ENCODE measurements at regions not wholly inside any gene's neighbourhood (a gene's known extent, or its start where the extent isn't known, plus 50 kb on each side); places are given as distances from the start of the nearest gene placed in this dataset.
"Not testable (repeated sequence)": the region's sequence is repeated elsewhere in the genome, so short reads cannot be mapped to it uniquely, and the experiment has no call there.

DNA sequence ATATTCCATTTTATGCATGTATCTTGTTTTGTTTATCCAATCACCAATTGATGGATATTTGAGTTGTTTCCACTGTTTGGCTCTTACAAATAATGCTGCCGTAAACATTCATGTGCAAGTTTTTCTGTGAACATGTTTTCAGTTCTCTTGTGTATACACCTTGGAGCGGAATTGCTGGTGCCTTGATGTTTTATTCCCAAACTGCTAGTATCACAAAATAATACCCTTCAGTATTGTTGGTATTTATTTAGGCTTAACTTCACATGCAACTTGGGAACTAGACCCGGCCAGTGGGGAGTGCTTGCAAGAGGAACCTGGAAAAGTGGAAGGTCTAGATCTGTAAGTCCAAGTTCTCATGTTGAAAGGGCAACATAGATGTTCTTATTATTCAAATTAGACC, 115.9 kb downstream of the CRYAA start:
- Mint-ChIP-seq H3K9me3 (ENCODE audit: unreplicated experiment) (no peaks in the 10 kb centered on the region), H3K36me3 (ENCODE audit: insufficient read depth, unreplicated experiment) (peaks cover 6% of the 10 kb centered on the region), H3K27me3 (ENCODE audit: insufficient read depth, unreplicated experiment) (no peaks in the 10 kb centered on the region), H3K4me1 (ENCODE audit: insufficient read depth, unreplicated experiment) (peaks cover 5% of the 10 kb centered on the region), H3K4me3 (ENCODE audit: unreplicated experiment) (no peak overlapping the region), H3K27ac (ENCODE audit: low read depth, unreplicated experiment) (no peak overlapping the region)
- intact Hi-C loops (cut with micrococcal nuclease): no loop called here
- TF ChIP-seq, protein P1, sequence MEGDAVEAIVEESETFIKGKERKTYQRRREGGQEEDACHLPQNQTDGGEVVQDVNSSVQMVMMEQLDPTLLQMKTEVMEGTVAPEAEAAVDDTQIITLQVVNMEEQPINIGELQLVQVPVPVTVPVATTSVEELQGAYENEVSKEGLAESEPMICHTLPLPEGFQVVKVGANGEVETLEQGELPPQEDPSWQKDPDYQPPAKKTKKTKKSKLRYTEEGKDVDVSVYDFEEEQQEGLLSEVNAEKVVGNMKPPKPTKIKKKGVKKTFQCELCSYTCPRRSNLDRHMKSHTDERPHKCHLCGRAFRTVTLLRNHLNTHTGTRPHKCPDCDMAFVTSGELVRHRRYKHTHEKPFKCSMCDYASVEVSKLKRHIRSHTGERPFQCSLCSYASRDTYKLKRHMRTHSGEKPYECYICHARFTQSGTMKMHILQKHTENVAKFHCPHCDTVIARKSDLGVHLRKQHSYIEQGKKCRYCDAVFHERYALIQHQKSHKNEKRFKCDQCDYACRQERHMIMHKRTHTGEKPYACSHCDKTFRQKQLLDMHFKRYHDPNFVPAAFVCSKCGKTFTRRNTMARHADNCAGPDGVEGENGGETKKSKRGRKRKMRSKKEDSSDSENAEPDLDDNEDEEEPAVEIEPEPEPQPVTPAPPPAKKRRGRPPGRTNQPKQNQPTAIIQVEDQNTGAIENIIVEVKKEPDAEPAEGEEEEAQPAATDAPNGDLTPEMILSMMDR (IDR thresholded peaks at IDR 0.05; ENCODE audit: unreplicated experiment): no peak
- DNase-seq (ENCODE audit: unreplicated experiment): no peak
- no TSS peak for BruUV-seq (replicated peaks)
- CTCF ChIA-PET: no interaction called here
- POLR2A ChIA-PET: no interaction called here

DNA sequence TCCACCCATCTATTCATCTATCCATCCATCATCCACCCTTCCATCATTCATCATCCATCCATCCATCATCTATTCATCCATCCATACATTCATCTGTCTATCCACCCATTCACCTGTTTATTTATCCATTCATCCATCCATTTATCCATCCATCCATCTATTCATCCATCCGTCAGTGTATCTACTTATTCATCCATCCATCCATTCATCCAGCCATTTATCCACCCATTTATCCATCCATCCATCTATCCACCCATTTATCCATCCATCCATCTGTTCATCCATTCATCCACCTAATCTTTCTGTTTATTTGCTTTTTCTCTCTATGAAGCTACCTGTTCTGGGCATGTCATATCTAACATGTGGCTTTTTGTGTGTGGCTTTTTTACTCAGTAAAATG, 115.4 kb downstream of the CRYAA start:
- intact Hi-C loops (cut with micrococcal nuclease): no loop called here
- Mint-ChIP-seq H3K27me3 (ENCODE audit: insufficient read depth, unreplicated experiment) (no peaks in the 10 kb centered on the region), H3K27ac (ENCODE audit: low read depth, unreplicated experiment) (no peak overlapping the region), H3K9me3 (ENCODE audit: unreplicated experiment) (no peaks in the 10 kb centered on the region), H3K4me1 (ENCODE audit: insufficient read depth, unreplicated experiment) (peaks cover 5% of the 10 kb centered on the region), H3K4me3 (ENCODE audit: unreplicated experiment) (no peak overlapping the region), H3K36me3 (ENCODE audit: insufficient read depth, unreplicated experiment) (peaks cover 3% of the 10 kb centered on the region)
- no peak for DNase-seq (ENCODE audit: unreplicated experiment)
- ChIA-PET CTCF (no interaction called here), POLR2A (no interaction called here)
- TF ChIP-seq, protein P1 (IDR thresholded peaks at IDR 0.05; ENCODE audit: unreplicated experiment): no peak
- BruUV-seq (replicated peaks): no TSS peak

DNA sequence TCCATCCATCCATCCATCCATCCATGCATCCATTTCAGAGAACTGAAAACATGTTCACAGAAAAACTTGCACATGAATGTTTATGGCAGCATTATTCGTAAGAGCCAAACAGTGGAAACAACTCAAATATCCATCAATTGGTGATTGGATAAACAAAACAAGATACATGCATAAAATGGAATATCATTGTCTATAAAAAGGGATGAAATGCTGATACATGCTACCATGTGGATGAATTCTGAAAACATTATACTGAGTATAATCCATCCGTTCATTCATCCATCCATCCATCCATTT, 115.1 kb downstream of the CRYAA start:
- H3K36me3 Mint-ChIP-seq (ENCODE audit: insufficient read depth, unreplicated experiment); H3K27ac Mint-ChIP-seq (ENCODE audit: low read depth, unreplicated experiment); H3K4me3 Mint-ChIP-seq (ENCODE audit: unreplicated experiment); CTCF ChIA-PET; H3K9me3 Mint-ChIP-seq (ENCODE audit: unreplicated experiment); BruUV-seq (replicated peaks); H3K4me1 Mint-ChIP-seq (ENCODE audit: insufficient read depth, unreplicated experiment); DNase-seq (ENCODE audit: unreplicated experiment); intact Hi-C loops (cut with micrococcal nuclease); H3K27me3 Mint-ChIP-seq (ENCODE audit: insufficient read depth, unreplicated experiment); POLR2A ChIA-PET: not testable (repeated sequence)

DNA sequence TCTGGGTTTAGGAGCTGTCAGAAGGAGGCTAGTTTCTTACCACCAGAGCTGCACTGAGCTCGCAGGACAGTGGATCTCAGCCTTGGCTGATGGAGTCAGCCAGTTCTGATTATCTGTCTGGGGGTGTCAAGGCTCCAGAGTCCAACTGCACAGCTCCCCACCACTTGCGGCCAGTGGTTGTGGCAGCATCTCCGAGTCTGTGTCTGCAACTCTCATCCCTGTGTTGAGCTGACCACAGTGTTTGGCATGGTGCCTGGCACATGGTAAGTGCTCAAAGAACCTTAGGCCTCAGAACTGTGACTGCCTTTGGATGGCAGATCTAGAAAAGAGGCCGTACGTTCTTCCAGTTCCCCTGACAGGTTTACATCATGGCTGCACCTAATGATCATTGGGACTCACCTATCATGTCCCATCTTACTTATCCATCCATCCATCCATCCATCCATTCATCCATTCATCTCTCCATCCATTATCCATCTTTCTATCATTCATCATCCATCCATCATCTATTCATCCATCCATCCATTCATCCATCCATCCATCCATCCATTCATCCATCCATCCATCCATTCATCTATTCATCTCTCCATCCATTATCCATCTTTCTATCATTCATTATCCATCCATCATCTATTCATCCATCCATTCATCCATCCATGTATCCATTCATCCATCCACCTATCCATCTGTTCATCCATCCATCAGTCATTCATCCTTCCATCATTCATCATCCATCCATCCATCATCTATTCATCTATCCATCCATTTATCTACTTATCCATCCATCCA, 114.5 kb downstream of the CRYAA start:
- H3K27ac Mint-ChIP-seq (ENCODE audit: low read depth, unreplicated experiment): no peak overlapping the region
- H3K4me1 Mint-ChIP-seq (ENCODE audit: insufficient read depth, unreplicated experiment): peaks cover 3% of the 10 kb centered on the region
- intact Hi-C loops (cut with micrococcal nuclease): no loop called here
- no TSS peak for BruUV-seq (replicated peaks)
- H3K27me3 Mint-ChIP-seq (ENCODE audit: insufficient read depth, unreplicated experiment): no peaks in the 10 kb centered on the region
- H3K4me3 Mint-ChIP-seq (ENCODE audit: unreplicated experiment): no peak overlapping the region
- no peaks in the 10 kb centered on the region for H3K36me3 Mint-ChIP-seq (ENCODE audit: insufficient read depth, unreplicated experiment)
- ChIA-PET CTCF (no interaction called here), POLR2A (interaction anchor here (0.7 kb wide), 1 partner anchor 11 kb away, joined by 3 read pairs; no protein-coding TSS in a partner anchor)
- H3K9me3 Mint-ChIP-seq (ENCODE audit: unreplicated experiment): no peaks in the 10 kb centered on the region
- no peak for DNase-seq (ENCODE audit: unreplicated experiment)
- TF ChIP-seq, protein P1 (IDR thresholded peaks at IDR 0.05; ENCODE audit: unreplicated experiment): no peak

Measured in MCF 10A (cell line).